HG03520 (cell line): ENCODE measurements at regions not wholly inside any gene's neighbourhood (a gene's known extent, or its start where the extent isn't known, plus 50 kb on each side); places are given as distances from the start of the nearest gene placed in this dataset.
"Not testable (repeated sequence)": the region's sequence is repeated elsewhere in the genome, so short reads cannot be mapped to it uniquely, and the experiment has no call there.

Experiments
- ATAC-seq: cut with Tn5 transposase; IDR thresholded peaks from one replicate; pipeline ENCODE4 v1.9.1; 2021; ENCODE audit warnings: mild to moderate bottlenecking, moderate library complexity; ENCODE audit not compliant: unreplicated experiment

DNA sequence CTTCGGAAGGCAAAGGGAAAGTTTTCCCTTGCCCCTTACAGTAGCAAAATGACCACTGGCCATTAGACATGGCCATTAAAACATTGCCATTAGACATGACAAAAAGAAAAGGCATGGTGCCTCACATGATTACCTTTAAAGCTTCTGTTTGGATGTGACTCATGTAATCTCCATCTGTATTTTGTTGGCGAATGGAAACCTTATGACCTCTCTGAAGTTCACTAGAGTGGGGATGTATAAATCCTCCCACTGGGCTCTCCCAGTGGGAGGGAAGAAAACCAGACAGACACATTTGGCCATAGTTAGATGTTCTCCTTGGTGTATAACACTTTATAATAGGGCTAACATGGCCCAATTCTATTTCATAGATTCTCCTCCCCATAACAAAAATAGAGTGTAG lies 152.6 kb downstream of the MAGEB17 start:
- no peak for ATAC-seq

DNA sequence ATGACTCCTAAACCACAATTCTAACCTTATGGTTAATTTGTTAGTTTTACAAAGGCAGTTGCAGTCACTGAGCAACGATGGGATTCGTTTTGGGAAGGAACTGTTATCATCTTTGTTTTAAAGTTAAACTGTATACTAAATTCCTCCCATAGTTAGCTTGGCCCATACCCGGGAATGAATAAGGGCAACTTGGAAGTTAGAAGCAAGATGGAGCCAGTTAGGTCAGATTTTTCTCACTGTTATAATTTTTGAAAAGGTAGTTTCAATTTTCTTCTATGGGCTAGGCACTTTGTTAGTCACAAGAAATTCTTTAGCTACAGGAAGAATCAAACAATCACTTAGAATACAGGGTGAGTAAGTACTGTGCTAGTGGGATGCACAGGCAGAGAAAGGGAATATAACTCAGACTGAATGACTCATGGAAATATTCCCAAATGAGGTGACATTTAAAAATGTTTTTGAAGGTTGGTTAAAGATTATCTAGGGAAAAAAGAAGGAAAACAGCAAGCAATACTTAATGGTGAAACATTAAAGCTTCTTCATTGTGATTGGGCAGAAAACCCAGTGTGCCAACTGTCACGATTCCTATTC lies 153.6 kb downstream of the MAGEB17 start:
- no peak for ATAC-seq

DNA sequence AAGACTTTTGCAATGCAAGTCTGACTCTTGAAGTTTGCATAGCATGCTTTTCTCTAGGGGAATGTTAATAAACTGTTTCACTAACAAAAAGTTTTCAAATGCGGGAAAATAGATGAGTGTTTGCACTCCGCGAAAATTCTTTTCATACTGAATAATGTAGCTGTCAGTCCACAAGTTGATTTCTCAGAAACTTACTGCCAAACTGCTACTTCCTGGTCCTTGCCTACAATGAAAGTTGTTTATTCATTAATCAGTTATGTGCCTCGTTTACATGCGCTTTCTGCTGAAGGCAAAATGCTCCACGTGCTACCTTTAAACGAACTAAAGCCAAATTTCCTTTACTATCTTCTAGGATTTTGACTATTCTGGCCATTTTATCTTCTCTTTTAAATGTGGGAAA lies 166.2 kb downstream of the MAGEB17 start:
- ATAC-seq, result no peak

DNA sequence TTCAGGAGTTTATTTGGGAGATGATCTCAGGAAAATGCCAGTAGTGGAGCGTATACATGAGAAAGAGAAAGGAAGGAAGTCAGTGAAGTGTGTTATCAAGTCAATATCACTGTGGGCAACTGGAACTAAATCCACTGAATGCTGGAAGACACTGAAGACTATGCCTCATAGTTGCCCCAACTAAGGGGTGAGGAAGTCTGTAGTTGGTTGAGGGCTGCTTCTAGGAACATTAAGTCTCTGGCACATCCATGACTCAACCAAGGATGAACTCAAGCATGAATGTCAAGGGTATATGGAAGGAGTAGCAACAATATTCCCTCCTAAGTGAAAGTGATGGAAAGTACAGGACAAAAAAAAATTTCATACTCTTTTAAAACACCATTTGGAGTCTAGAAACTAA lies 167.9 kb downstream of the MAGEB17 start:
- ATAC-seq, result no peak

DNA sequence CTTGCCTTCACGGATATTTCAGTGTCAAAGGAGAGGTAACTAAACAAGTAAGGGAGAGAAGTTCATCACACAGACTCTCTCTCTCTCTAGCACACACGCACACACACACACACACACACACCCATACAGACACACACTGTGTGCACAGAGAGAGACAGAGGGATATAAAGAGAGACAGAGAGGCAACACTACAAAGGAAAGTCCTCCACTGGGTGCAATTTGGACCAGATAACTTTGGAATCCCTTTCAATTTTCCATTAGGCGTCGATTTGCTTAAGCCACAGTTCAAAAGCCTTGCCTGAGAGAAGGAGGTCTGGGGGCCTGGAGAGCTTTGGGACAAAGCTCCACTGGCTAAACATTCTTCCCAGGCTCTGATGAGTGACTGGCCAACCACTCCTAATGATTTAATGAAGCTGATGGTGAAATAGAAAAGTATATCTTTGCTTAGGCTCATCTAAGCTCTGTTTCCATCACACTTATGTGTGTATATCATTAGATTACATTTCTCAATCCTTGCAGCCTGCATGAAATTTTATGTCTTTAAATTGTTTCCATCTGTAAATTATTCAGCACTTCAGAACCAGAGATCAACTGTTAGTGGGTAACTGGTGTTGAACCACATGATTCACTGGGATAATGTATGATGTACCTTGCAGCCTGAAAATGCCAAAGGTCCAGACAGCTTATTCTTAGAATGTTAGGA lies 180.8 kb downstream of the MAGEB17 start:
- ATAC-seq, result no peak

DNA sequence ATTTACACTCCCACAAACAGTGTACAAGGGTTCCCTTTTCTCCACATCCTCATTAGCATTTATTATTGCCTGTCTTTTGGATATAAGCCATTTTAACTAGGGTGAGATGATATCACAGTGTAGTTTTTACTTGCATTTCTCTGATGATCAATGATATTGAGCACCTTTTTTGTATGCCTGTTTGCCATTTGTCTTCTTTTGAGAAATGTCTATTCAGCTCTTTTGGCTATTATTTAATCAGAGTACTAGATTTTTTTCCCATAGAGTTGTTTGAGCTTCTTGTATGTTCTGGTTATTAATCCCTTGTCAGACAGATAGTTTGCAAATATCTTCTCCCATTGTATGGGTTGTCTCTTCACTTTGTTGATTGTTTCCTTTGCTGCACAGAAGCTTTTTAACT lies 190.6 kb downstream of the MAGEB17 start:
- no peak for ATAC-seq

DNA sequence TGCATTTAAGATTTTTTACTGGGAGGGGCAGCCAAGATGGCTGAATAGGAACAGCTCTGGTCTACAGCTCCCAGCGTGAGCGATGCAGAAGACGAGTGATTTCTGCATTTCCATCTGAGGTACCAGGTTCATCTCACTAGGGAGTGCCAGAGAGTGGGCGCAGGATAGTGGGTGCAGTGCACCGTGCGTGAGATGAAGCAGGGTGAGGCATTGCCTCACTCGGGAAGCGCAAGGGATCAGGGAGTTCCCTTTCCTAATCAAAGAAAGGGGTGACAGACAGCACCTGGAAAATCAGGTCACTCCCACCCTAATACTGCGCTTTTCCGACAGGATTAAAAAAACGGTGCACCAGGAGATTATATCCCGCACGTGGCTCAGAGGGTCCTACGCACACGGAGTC lies 192.8 kb downstream of the MAGEB17 start:
- not testable (repeated sequence) for ATAC-seq

DNA sequence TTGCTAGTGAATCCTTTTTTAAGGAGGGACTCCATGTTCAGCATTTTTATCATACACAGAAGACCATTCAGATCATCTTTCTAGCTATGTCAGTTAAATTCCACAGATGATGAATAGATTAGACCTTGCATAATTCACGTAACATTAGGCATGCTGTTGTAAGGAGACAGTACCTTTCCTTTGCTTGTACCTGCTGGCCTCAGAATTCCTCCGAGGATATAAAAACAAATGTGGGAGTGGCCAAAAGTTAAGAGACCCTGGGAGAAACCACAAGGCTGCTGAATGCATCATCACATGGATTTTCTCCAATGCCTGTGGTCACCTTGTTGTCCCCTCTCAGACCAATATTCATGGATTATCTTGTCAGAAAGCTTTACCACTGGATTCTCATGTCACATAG lies 201.4 kb downstream of the MAGEB17 start:
- ATAC-seq, result no peak

DNA sequence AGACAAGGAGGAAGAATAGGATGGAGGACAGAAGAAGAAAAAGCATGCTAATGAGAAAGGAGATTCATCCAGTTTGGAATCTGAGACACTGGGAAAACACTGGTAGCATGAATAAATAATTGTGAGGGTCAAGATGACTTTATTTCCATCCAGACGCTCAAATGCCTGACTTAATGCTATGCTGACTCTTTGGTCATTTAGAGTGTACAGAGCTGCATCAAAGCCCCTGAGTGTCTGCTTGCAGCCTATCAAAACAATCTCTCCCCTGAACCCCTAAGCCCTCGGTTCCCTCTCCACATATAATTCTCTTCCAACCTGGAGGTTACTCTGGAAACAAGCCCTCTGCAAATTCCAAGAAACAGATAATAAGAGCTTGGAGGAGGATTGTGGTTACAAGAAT lies 208.8 kb downstream of the MAGEB17 start:
- ATAC-seq, result no peak

DNA sequence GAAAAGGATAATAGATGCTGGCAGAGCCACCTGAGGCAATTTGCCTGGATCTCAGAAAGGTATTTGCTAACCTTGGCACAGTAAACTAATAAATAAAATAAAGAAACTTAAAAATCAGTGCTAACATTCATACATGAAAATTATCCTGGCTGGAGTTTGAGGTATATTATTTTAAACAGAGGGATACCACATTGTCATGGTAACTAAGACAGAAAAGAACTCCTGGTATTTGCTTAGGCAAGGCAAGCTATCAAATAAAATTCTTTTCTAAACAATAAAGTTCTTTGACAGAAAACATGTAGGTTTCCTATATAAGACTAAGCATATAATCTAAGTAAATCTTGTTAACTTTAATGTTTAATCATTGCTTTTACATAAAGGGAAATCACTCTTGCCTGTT lies 218.8 kb downstream of the MAGEB17 start:
- ATAC-seq, result no peak

DNA sequence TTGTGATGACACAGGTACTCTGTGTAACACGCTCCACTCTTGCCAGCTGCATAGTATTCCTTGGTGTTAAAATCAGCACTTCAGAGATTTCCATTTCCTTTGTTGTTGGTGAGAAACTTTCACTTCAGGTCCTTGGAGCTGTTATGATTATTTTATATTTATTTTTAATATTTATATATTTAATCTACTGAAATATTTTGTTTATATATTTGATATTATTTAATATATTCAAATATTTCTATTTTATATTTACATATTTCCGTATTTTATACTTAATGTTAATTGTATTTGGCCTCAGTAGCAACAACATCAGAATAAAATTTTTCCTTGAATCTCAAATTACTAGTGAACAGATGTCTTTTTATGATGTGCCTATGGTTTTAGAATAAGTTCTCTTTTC lies 225.3 kb downstream of the MAGEB17 start:
- no peak for ATAC-seq

DNA sequence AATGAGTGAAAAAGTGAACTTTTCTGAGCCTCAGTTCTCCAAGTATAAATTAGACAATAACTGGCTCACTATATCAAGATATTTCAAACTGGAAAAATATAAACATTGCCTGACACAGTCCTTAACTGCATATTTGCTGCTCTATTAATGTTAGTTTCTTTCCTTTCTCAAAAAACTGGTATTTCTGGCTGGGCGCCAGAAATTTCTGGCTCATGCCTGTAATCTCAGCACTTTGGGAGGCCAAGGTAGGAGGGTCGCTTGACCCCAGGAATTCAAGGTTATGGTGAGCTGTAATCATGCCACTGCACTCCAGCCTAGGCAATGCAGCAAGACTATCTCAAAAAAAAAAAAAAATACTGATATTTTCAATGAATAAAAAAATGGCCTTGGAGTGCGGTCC lies 227.0 kb downstream of the MAGEB17 start:
- ATAC-seq, result no peak

DNA sequence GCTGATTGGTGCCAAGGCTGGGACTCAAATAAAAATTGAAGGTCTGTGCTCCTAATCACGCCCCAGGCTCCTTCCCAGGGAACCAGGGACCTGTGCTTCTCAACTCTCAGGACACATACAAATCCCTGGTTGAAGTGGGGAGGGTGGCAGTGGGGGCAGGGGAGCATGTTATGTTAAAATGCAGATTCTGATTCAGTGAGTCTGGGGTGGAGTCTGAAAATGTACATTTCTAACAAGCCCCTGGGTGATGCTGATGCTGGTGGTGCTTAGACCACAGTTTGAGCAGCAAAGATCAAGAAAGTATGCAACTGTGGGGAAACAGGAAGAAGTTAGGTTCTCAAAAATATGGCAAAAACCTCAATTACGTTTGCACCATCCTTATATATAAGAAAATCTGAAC lies 236.5 kb downstream of the MAGEB17 start:
- ATAC-seq, result no peak

DNA sequence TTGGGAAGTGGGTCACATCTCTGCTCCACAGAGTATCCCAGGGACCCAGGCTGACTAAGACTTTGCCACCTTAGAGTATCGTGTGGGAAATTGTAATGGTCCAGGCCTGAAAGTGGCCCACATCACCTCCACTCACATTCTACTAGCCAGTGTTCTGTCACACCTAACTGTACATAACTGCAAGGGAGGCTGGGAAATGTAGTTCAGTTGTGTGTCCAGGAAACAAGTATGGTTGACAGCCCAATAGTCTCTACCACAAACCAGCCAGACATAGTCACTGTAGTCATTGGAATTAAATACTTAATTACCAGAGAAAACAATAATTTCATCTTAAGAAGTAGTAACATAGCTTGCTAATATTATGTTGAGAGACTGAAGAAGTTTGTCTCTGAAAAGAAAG lies 233.4 kb upstream of the S100G start:
- ATAC-seq, result no peak

DNA sequence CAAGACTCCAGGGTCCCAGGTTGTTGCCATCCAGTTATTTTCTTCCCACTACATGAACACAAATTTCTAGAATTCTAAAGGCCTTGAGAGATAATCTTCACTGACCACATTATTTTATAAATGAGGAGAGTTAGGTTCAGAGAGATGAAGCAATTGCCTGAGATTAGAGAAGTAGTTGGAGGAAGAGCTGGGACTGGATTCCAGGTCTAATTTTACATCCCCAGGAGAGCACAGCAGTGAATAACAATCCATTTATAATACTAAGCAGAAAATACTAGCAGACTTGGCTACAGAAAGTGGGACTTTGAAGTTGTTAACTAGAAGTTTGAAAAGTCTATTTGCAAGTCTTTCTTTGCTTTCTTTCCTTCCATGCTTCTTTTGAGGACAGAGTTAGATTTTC lies 231.3 kb upstream of the S100G start:
- ATAC-seq, result no peak

DNA sequence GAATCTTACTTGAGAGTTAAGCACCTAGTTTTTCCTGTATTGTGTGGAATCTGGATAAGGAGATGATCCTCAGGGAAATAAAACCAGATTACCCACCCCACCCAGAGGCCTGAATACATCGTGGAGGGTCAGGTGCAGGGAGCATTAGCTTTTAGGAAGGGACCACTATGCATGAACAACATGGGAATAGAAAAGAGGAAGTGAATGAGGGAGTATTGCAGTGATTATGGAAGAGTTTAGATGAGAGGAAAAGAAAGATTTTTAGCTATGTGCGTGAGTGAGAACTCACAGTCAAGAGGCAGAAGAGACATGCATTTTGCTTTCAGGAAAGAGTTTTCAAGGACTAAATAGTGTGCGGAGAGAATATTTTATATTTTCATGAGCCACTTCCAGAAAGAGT lies 222.3 kb upstream of the S100G start:
- no peak for ATAC-seq

DNA sequence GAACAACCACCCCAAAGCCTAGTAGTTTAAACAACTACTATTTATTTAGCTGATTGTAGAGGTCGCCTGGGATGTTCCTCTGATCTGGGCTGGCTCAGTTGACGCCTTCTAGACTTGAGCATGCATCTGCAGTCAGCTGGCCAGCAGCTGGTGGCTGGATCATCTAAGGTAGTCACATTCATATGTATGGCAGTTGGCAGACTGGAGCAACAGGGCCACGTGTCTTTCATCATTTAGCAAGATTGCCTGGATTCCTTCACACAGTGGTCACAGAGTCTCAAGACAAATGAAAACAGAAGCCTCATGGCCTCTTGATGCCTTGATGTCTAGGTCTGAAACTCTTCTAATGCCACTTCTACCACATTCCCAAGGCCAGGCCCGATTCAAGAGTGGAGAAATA lies 220.6 kb upstream of the S100G start:
- no peak for ATAC-seq

DNA sequence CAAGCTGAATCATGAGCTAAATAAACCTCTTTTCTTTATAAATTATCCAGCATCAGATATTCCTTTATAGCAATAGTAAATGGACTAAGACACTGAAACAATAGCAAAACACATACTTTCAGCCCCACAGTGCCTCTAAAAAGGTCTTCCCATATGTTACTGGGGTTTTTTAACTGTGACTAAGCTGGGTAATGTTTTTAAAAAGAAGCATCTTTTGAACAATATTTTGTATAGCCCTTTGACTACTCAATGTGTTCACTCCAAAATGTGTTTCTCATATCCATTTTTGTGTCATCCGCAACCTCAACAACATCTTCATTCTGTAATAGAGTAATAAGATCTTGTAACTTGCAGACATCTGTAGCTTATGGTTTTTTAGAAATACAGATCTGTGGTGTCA lies 218.7 kb upstream of the S100G start:
- ATAC-seq, result no peak

DNA sequence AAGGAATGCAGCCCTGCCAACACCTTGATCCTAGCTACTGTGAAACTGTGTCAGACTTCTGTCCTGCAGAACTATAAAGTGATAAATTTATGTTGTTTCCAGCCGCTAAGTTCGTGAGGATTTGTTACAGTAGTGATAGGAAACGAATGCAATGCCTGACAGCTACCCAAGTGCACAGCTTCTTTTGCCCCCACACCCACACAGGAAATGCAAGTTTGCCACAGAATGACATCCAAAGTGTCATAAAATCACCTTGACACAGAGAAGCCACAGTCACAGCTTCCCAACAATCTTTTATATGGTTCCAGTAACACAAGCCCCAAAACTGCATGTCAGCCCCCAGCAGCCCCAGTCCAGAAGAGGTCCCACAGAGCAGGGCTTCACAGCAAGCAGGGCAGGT lies 216.9 kb upstream of the S100G start:
- no peak for ATAC-seq

DNA sequence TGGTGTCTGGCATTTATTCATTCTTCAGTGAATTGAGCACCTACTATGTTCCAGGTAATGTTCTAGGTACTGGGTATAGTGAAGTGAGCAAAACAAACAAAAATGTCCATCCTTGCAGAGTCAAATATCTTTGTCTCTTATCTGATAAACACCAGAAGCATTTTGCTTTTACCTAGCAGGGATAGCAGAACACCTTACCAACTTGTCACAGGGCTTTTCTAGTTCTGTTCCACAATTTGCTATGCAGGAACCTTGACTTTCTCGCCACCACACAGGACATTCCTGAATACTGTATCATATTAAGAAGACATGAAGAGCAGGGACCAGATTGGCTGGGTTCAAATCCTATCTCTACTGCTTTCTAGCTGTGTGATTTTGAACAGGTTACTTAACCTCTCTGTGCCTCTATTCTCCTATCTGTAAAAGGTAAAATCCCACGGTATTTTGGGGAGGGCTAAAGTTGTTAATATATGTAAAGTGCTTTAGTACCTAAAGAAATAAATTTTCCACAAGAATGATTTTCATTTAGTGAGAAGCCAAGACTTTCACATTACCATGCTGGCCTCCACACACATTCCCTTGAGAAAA lies 214.5 kb upstream of the S100G start:
- no peak for ATAC-seq

DNA sequence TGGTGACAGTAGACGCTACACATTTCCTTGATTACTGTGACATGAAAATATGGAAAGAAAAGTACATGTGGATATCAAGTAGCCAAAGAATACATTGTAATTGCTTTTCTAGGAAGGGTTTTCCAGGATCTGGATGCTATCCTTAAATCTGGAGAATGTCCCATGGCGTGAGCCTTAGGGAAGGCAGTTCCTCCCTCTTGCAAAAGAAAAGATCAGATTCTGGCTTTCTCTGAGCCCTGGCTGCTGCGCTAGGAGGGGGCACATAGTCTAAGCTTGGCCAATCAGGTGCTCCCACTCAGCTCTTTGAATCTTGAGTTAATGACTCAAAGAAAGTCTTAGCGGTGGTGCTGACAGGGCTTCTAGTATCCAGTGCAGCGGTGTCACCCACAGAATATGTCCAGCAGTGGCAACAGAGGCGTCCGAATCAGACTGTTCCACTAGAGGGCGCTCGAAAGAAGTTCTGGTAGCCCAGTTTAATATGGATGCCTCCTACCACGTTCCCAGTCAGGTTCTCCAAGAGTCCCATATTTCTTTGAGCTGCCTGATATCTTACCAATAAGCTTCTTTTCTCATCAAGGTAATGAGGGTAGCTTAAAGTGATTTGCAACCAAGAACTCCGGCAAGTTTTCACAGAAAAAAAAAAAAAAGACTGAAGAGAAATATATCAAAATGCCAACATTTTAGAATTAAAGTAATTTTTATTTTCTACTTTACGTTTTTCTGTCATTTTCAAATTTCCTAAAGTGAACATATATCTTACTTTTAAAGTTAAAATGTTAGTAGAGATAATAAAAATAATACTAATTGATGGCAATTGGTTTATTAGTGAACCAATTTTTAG lies 213.4 kb upstream of the S100G start:
- ATAC-seq, result no peak

DNA sequence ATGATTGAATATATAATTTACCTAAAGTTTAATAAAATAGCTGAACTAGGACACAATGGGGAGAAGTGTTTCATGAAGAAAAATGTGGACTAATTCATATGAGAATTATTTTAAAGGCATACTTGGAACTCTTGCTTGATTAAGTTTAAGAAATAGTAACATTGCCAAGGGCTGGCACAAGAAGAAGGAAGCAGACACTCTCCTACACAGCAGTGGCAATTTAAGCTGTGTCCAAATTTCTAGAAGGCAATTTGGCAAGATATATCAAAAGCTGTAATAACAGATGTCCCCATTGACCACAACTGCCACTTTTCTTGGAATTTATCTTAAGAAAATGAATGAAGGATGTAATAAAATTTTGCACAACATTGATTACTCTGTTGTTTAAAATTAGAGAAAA lies 209.5 kb upstream of the S100G start:
- no peak for ATAC-seq
